ENCODE measurements at regions not wholly inside any gene's neighbourhood (a gene's known extent, or its start where the extent isn't known, plus 50 kb on each side); places are given as distances from the start of the nearest gene placed in this dataset.

GRCh38 chr18:79629606-79630005 lies 50.0 kb upstream of the CTDP1 start:
- TF ChIP-seq CTCF (IDR thresholded peaks at IDR 0.05) (no peak), POLR2A (IDR thresholded peaks at IDR 0.05) (no peak)
